ENCODE measurements at regions not wholly inside any gene's neighbourhood (a gene's known extent, or its start where the extent isn't known, plus 50 kb on each side); places are given as distances from the start of the nearest gene placed in this dataset.

DNA sequence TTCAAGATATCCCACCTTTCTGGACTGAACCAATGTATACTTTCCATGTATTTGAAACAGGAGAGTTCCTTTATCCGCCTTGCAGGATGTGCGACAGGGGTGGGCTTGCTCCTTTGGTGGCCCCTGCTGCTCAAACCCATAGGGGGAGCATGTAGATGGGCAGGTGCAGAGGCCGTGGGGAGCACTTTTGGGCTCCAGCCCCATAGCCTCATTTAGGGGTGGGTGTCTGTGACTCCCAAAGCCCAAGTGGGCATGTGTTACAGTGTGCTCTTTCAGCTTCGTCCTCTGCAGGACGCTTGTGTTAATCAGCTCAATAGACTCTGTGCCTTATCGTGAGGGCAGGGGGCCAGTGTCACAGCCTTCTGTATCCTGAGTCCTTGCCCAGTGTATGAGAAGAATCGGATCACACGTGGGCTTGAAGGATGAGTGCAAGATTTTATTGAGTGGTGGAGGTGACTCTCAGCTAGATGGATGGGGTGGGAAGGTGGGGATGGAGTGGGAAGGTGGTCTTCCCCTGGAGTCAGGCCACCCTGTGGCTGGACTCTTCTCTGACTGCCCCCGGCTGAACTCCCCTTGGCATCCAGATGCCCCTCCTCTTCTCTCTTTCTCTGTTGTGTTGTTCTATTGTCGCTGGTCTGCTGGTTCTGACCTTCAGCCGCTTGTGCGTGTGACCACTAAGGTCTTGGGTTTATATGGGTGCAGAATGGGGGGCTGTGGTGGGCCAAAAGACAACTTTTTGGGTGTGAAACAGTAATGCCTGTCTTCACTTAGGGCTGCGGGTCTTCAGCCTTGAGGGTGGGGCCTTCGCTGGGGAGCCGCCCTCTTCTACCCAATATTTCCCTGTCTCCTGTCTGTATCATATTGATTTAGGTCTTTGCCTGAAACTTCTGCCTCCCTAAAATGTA is 262.2 kb downstream of the GLRX3 start:
- DNase-seq (ENCODE audit: low read depth in 3 of 3, low spot score in 1 of 3), result no peak

DNA sequence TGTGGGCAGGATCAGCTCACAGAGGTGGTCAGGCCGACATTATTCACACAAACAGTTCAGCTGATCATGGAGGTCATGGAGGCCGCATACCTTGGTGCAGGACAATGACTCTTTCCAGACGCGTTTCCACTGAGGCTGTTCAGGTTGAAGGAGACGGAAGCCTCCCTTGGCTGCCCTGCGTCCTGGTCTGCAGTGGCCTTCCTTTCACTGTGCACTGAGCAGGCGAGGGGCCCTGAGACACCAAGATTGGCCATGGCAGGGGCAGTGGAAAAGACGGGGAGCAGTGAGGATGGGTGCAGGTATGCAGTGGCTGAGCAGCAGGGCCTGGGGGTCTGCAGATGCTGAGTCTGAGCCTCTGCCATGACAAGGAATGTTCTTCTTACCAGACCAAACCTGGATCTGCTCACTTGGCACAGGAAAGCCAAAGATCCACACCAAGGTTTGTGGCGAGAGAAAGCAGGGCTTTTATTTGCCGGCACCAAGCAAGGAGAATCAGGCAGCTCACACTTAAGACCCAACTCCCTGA is 263.3 kb downstream of the GLRX3 start:
- DNase-seq (ENCODE audit: low read depth in 3 of 3, low spot score in 1 of 3), result no peak

DNA sequence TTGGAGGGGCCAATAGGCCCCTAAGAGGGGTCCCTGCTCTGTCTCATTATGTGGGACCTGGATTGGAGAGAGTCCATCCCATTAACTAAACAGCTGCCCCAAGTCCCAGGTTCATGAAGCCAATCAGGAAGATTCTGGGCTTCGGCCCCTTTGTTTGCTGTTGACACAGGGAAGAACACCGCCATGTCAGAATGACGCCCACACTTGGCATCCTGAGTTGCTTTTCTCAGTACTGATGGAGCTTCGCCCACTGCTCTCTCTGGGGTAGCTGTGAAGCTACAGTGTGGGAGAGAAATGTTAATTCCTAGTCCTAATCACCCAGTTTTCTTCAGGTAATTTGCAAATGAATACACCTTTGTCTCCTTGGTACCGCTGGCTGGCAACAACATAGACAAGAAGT is 264.7 kb downstream of the GLRX3 start:
- no peak for DNase-seq (ENCODE audit: low read depth in 3 of 3, low spot score in 1 of 3)

DNA sequence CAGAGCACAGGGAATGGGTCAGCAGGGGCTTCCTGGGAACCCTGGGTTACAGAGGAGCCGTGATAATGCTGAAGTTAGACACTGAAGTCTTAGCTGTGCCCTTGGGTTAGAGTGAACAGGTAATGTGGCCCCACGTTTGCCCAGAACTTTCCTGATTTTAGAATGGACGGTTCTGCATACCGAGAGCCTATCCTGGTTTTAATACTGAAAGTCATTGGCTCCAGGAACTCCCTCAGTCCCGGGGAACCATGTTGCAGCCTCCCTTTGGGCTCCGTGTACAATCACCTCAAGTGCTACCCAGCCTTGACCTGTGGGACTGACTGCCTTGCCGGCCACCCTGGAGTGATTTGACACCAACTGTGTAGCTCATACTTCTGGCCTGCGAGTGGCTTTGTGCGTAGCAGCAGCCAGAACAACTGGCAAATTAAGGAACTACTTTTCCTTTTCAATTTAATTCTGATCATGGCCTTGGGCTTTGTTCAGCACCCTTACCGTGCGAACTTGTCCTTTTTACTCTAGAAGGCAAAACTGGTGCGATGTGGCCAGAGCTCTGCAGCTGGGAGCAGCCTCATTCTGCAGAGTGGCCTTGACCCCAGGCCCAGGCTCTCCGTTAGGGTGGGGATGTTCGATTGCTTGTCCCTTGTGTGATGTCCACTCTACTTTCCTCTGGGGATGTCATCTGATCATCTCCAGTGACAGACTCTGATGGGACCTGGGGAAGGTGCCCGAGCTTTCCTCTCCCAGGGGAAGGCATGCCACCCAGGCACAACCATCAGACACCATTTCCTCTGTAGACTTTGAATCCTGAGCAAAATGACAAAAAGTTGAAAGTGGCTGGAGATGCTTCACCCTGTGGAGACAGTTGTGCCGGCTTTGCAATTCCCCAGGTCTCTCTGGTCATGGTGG is 265.9 kb downstream of the GLRX3 start:
- DNase-seq (ENCODE audit: low read depth in 3 of 3, low spot score in 1 of 3), result no peak

DNA sequence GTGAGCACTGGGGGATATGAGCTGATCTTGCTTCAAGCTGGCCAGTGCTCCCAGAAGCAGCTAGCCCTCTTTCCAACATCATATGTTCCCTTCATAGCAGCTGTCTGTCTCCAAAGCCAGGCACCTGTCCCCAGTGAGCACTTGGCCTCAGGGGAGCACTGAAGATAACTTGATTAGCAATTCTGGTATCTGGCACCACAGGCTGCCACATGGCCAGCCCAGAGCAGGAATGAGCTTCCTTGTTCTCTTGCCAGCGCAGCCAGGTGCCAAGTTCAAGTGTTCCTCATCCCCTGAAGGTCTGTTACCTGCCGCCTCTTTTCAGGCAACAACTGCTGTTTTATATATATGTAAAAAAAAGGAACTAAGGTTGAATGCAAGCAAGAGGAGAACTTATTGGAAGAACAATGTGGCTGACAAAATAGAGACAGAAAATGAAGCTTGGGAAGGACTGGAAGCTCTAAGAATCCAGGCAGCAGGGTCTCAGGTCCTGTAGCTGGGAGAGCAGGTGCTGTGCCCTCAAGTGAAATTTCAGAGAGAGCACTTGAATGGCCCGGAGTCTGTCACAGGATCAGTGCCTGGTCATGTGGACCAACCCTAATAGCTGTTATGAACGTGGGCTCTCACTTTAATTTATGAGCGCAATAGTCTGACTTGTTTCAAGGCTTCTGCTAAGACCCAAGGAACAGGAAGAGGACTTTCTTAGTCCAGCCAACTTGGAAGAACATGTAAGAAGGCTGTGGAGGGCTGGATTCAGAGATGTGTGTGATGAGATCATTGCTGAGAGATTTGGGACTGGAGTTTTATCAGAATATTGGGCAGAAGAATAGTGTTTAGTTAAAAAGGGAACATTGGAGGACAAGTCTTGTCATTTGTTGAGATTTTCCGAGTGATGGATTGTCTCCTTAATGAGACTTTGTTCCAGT is 267.2 kb downstream of the GLRX3 start:
- DNase-seq (ENCODE audit: low read depth in 3 of 3, low spot score in 1 of 3), result no peak

DNA sequence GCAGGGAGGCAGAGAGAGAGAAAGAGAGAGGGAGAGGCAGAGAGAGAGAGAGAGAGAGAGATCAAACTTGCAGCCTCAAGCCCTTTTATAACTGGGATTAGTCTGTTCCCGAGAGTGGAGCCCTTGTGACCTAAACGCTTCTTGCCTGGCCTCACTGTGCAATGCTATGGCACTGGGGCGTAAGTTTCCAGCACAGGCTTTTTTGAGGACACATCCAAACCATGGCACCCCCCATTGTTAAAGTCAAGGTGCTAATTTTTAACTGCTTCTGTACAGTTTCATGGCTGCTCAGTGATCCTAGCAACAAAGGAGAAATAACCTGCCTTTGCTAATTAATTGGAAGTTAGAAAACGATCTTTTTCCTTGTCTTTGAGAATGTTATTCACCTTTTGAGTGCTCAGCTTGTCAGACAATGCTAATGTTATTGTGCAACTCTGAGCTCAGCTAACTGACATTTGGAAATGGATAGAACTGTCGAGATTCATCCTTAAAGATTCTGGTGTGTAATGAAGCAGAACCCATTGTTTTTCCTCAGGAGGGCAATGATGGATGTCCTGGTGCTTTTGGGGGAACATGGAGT is 268.4 kb downstream of the GLRX3 start:
- no peak for DNase-seq (ENCODE audit: low read depth in 3 of 3, low spot score in 1 of 3)

DNA sequence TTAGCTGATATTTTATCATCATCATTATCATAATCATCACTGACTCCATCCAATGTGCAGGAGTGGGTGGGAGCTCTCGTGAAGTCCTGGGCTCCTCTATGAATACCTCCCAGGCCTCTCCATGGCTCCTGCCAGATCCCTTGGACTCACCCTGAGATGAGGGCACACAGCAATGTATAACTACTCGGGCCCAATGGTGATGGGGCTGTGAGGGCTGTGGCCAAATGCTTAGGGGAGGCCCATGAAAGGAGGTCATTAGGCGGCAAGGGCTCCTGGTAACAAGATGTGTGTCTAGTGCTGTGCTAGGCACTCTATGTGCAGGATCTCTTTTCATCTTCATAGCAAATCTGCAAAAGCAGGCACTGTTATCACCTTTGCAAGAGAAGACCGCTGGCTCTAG is 270.9 kb downstream of the GLRX3 start:
- no peak for DNase-seq (ENCODE audit: low read depth in 3 of 3, low spot score in 1 of 3)

DNA sequence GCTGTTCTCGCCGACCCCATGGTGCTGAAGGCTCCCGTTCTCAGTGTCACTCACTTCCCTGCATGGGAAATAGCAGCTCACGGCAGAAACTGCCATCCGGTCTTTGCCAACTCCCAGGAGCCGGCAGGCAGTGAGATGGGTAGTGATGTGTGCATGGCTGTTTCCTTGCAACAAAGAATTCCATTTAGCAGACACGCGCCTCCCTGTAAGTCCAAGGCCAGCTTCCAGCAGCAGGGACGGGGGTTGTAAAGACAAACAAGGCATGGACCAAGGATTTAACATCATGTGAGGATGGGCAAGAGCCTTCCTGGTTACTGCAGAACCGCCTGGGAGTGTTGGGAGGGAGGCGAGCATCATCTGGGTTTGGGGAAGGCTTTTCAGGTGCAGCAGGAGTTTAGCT is 273.1 kb downstream of the GLRX3 start:
- no peak for DNase-seq (ENCODE audit: low read depth in 3 of 3, low spot score in 1 of 3)

DNA sequence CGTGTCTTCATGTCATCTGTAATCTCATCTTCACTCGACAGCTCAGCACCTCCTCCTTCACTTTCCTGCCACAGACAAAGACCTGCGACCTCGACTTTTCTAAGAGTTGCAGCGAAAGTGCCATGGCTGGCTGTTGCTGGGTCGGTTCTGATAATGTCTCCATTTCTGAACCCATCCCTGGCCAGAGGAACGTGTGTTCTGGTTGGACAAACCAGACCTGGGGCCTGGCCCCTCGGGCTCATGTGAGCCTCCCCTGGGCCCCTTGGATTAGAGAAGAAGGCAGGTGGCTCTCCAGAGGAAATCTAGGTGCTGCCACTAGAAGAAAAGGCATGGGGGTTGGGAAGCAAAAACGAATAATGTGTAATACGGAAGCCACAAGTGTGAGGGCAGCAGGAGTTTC is 273.7 kb downstream of the GLRX3 start:
- no peak for DNase-seq (ENCODE audit: low read depth in 3 of 3, low spot score in 1 of 3)

DNA sequence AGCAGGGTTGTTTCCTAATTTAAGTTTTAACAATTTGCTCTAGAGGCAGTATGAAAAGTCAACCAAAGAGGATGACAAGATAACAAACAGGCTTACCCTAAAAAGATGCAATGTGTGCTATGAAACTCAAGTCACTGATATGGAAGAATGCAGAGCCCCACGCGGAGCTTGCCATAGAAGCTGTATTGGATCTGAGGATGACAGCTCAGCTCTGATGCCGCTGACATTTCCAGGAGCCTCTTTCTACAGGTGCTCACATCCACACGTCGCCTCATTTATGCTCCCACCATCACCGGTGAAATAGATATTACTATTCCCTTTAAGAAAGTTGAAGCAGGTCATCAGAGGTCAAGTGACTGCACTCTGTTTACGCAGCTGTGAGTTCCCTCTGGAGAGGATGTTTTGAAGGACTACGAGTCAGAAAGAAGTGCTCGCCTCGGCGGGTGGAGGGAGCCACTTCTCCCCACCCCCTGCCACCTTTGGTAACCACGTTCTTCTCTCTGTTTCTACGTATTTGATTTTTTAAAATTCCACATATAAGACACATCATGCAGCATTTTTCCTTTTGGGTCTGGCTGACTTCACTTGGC is 275.4 kb downstream of the GLRX3 start:
- DNase-seq (ENCODE audit: low read depth in 3 of 3, low spot score in 1 of 3), result no peak

DNA sequence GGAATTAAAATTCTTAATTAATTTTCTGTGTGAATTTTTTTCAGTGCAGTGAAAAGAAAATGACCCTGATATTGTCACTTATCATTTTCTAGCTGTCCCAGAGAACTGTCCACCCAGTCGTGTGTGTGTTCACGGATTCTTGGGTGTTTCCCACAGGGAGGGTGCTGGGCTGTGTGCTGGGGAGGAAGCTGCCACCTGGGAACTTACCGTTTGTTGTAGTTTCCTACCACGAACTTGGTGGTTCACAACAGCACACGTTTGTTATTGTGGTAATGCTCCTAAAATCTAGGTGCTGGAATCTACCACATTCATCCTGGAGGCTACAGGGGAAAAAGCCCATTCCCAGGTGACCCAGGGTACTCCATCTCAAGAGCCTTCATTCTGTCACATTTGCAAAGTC is 276.1 kb downstream of the GLRX3 start:
- DNase-seq (ENCODE audit: low read depth in 3 of 3, low spot score in 1 of 3), result no peak

DNA sequence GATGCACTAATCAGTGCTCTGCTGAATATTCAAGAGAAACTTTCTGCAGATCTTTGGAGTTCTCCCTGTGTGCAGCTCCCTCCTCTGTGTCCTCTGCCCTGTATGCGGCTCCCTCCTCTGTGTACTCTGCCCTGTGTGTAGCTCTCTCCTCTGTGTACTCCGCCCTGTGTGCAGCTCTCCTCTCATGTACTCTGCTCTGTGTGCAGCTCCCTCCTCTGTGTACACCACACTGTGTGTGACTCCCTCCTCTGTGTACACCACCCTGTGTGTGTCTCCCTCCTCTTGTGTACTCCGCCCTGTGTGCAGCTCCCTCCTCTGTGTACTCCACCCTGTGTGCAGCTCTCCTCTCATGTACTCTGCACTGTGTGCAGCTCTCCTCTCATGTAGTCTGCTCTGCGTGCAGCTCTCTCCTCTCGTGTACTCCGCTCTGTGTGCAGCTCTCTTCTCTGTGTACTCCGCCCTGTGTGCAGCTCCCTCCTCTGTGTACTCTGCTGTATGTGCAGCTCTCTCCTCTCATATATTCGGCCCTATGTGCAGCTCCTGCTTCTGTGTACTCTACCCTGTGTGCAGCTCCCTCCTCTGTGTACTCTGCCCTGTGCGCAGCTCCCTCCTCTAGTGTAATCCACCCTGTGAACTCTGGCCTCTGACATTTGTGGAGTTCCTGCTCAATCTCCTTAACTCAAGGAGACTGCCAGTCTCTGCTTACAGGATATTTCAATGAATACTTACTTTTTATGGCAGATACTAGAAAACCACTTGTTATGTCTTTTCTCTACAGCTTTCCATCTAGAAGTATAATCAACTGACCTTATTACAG is 280.4 kb downstream of the GLRX3 start:
- DNase-seq (ENCODE audit: low read depth in 3 of 3, low spot score in 1 of 3), result no peak

DNA sequence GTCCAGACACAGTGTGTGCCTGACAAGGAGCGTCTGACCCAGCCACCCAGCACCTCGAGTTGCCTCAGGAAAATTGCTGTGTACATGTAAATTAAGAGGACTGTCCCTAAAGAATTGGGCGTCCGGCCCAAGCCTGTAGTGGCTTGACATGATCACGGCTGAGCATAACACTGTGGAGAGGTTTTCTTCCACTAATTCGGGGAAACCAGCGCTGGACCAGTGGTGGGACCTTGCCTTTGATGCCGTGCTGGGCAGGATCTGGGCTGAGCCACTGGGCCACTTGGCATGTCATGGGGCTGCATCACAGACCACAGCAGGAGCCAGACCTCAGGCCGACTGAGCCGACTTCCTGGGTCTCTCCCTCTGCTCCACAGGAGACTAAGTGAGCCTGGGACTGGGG is 282.5 kb downstream of the GLRX3 start:
- DNase-seq (ENCODE audit: low read depth in 3 of 3, low spot score in 1 of 3), result no peak

DNA sequence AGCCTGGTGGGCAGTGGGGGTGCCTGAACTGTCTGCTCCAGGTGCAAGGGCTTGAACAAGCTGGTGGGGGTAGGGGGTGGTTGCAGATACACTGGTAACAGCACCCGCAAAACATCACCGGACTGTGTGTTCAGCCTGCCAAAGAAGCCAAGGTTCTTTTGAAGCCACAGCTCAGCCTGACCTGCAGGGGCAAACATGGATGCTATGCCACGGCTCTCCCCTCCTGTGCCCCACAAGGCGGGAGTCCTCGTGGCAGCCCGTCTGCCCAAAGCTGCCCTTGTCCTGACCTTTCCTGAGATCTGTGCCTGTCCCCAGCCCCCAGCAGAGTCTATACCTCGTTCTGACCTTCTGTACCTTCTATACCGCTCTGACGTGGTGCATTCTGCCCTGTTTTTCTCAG is 285.7 kb downstream of the GLRX3 start:
- DNase-seq (ENCODE audit: low read depth in 3 of 3, low spot score in 1 of 3), result no peak

DNA sequence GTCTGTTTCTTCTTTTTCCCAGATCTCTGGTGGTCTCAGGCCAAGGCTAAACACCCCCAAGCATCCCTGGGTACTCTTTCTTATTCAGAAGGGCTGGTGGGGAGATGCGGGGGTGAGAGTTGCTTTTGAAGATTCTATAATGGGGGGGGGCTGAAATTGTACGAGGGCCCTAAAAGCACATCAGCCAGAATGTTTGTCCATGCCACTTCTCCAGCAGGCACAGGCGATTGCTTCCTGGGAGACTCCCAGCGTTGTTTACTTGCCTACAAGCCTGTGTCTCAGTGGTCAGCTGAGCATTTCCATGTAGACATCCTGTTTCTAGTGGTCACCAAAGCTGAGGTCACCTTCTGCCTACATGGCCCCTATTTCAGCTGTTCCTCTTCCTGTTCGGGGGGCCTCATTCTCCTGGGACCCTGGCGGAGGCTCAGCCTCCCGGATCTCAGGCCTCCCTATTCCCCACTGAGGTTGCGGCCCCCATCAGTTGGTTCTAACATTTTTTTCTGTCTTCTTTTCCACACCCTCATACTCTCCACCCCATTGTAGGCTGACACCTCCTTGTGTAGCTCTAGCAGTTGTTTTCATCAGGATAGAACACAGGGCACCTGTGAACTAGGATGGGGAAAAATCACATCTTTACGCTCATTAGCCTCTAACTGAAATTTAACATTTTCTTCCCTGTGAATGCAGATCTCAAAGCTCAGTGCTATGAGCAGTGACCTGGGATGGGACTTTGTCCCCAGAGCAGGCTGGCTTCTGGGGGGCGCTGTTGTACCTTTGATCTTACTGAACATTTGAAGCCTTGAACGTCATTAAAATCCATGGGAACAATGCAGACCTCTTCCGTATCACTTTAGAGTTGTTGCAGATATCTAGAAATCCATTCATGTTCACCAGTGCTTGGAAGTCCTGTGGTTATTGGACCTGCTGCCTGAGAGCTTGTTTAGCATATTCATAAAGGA is 286.5 kb downstream of the GLRX3 start:
- no peak for DNase-seq (ENCODE audit: low read depth in 3 of 3, low spot score in 1 of 3)

DNA sequence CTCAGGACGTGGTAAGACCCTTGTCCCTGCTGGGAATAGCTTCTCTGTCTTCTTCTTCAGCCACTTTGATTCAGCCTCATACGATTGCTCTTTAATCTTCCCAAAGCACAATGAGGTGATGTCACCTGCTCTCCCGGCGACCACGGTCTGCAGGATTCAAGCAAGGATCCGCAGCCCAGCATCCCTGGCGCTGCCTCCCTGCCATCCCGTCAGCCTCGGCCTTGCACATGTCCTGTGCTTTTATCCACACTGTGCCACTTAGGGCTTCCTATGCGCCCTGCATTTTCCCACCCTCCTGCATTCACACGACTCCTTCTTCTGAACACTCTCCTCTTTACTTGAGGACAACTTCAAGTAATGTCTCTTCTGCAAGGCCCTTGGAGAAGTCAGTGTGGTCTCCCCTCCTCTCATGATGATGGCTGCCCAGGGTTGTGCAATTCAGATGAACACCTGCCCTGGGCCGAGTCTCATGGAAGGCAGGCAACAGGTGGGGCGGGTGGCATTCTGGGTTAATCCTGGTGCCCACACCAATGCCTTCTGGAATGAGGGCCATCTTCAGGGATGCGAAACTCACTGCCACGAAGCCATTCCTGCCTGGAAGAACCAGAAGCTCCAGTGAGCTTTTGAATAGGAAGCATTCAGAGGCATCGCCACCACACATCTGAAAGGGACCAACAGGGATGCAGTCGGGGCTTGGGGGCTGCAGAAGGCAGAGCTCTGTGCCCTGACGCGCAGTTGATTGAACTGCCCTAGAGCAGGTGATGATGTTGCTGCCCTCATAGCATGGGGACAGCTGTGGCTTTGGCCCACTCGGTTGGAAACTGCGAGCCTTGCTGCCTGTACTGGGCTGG is 287.5 kb downstream of the GLRX3 start:
- no peak for DNase-seq (ENCODE audit: low read depth in 3 of 3, low spot score in 1 of 3)

DNA sequence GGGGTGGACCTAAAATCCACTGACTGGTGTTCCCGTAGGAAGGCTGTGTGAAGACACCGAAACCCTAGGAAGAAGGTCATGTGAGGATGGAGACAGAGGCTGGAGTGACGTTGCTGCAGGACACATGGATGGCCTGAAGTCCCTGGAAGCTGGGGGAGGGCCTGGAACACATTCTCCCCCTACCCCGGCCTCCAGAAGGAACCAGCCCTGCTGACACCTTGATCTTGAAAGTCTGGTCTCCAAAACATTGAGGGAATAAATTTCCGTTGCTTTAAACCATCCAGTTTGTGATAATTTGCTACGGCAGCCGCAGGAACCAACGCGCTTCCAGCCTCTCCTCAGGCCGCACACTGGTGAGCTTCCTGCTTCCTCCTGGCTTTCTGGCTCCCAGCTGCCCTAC is 288.2 kb downstream of the GLRX3 start:
- no peak for DNase-seq (ENCODE audit: low read depth in 3 of 3, low spot score in 1 of 3)
